ENCODE measurements at regions not wholly inside any gene's neighbourhood (a gene's known extent, or its start where the extent isn't known, plus 50 kb on each side); places are given as distances from the start of the nearest gene placed in this dataset.

DNA sequence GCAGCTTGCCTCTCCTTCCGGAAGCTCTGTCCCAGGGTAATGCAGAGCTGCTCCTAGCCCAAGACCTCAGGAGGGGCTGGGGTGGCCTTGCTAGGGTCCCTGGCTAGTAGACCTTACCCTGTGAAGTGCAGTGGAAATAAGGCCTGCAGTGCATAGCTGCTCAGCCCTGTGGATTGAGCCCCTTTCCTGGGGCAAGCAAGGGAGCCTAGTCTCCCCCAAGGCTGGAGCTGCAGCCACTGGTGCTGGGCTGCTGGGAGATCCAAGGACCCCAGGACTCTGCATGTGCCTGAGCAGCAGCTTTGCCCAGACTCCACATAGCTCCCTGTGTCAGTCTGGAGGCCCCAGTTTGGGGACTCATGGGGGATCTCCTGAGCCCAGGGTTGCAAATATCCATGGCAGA is 57.9 kb downstream of the FANCF start:
- TF ChIP-seq GATA3 (IDR thresholded peaks at IDR 0.05; ENCODE audit: low read depth, low read length) = no peak
- TF ChIP-seq GATA2 (IDR thresholded peaks at IDR 0.05; ENCODE audit: low read depth, low read length) = no peak
